B cell (primary cell): ENCODE measurements at regions not wholly inside any gene's neighbourhood (a gene's known extent, or its start where the extent isn't known, plus 50 kb on each side); places are given as distances from the start of the nearest gene placed in this dataset.

ENCODE experiments used
- CTCF ChIP-seq: fragments of 200-600 bp; IDR thresholded peaks from one replicate; pipeline ENCODE4 v1.8.0; 2022; ENCODE audit warnings: antibody characterized with exemption, mild to moderate bottlenecking
- EZH2 ChIP-seq: IDR thresholded peaks from 2 replicates; pipeline ENCODE4 v1.6.1; 2012; ENCODE audit warnings: borderline replicate concordance, low read depth, mild to moderate bottlenecking, moderate library complexity, low read length; ENCODE audit not compliant: insufficient read depth, poor library complexity, severe bottlenecking

- no peak for TF ChIP-seq CTCF
- no peak for TF ChIP-seq EZH2
These were observed 392.5 kb downstream of the ADAMTS20 start for GRCh38 chr12:43159506-43159905.
